ENCODE measurements at regions not wholly inside any gene's neighbourhood (a gene's known extent, or its start where the extent isn't known, plus 50 kb on each side); places are given as distances from the start of the nearest gene placed in this dataset.
A peak's percentile ranks its signal among the peaks of the same experiment; 100 is the strongest.

DNA sequence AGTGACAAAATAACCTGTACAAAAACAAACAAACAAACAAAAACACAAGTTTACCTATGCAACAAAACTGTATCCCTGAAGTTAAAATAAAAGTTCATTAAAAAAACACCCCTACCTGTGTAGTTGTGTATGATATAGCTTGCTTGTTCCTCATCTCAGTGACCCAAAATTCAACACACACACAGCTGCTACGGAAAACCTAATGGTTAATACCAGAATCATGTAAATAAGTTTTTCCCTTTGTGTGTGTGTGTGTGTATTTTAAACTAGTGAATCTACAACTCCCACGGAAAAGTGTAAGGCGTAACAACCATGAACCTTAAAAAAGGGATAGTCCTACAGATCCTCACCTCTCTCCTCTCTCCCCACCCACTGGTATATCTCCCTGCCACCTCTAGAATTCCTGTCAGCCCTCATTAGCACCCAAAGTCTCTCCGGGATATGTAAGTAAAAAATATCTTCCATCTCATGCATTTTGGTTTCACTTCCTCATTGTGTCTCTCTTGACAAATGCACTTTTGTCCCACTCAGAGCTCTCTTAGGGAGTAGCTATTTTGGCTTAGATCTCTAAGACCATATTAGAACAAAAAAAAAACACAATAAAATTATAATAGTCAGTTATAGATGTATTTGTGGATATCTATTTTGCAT, 2236.5 kb downstream of the PCDH9 start:
- Histone ChIP-seq H3K4me2 (ENCODE audit: insufficient read depth, low read length) (no peak overlapping the region), H3K27me3 (ENCODE audit: control insufficient read depth in 2 of 2, insufficient read depth in 2 of 2, low read length in 2 of 2) (no peaks in the 10 kb centered on the region), H4K20me1 (replicated peaks; ENCODE audit: control insufficient read depth, extremely low read depth, insufficient read depth, low read length) (no peaks in the 10 kb centered on the region), H3K4me3 (replicated peaks in 1 of 3; ENCODE audit: insufficient read depth in 1 of 3, low read depth in 1 of 3, low read length in 3 of 3) (no peak overlapping the region), H3K27ac (ENCODE audit: insufficient read depth, low read depth, low read length) (no peak overlapping the region), H3K9me1 (replicated peaks; ENCODE audit: control insufficient read depth, extremely low read depth, insufficient read depth, low read length) (no peaks in the 10 kb centered on the region), H3K4me1 (ENCODE audit: control insufficient read depth, extremely low read depth, insufficient read depth, low read length) (no peaks in the 10 kb centered on the region), H2AFZ (ENCODE audit: low read depth, low read length) (peak overlapping the region; percentile 57), H3K9ac (replicated peaks; ENCODE audit: extremely low read depth, insufficient read depth, low read length) (no peak overlapping the region), H3K9me3 (replicated peaks; ENCODE audit: control insufficient read depth, insufficient read depth, low read length) (no peaks in the 10 kb centered on the region), H3K79me2 (ENCODE audit: control insufficient read depth, insufficient read depth, low read length) (no peaks in the 10 kb centered on the region), H3K36me3 (ENCODE audit: control insufficient read depth in 2 of 2, extremely low read depth in 1 of 2, insufficient read depth in 2 of 2, low read length in 2 of 2) (no peaks in the 10 kb centered on the region)
- intact Hi-C loops (cut with micrococcal nuclease) (no loop called here), dilution Hi-C loops (cut with MboI; ENCODE audit: extremely low pct_ligation_motif_present, low sequenced_read_pairs) (no loop called here)
- ChIA-PET CTCF (interaction anchor here (0.9 kb wide), 1 partner anchor 20 kb away, joined by 3 read pairs; no protein-coding TSS in a partner anchor), POLR2A (no interaction called here)
- no peak for DNase-seq (ENCODE audit: low read depth, low spot score)
- no peak for TF ChIP-seq POLR2A (IDR thresholded peaks at IDR 0.05; ENCODE audit: low read depth, low read length)
- FAIRE-seq: no peak
- BruUV-seq (replicated peaks): no TSS peak

DNA sequence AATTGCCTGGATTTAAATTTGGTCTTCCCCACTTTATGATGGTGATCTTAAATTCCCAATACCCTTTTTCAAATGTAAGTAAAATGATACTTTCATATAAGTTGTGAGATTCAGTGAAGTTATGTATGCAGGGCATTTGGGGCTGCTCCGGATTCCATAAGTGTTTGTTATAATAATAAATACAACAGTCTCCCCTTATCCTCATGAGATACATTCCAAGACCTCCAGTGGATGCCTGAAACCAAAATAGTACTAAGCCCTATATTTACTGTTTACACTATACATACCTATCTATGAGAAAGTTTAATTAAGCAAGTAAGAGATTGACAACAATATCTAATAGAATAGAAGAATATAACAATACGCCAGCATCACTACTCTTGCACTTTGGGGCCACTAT, 2237.8 kb downstream of the PCDH9 start:
- intact Hi-C loops (cut with micrococcal nuclease): no loop called here
- no peaks in the 10 kb centered on the region for H3K9me3 ChIP-seq (replicated peaks; ENCODE audit: control insufficient read depth, insufficient read depth, low read length)
- no peak overlapping the region for H3K4me2 ChIP-seq (ENCODE audit: insufficient read depth, low read length)
- H2AFZ ChIP-seq (ENCODE audit: low read depth, low read length): no peak overlapping the region
- no peaks in the 10 kb centered on the region for H3K9me1 ChIP-seq (replicated peaks; ENCODE audit: control insufficient read depth, extremely low read depth, insufficient read depth, low read length)
- no TSS peak for BruUV-seq (replicated peaks)
- no peak overlapping the region for H3K4me3 ChIP-seq (replicated peaks in 1 of 3; ENCODE audit: insufficient read depth in 1 of 3, low read depth in 1 of 3, low read length in 3 of 3)
- H3K79me2 ChIP-seq (ENCODE audit: control insufficient read depth, insufficient read depth, low read length): no peaks in the 10 kb centered on the region
- no peak overlapping the region for H3K9ac ChIP-seq (replicated peaks; ENCODE audit: extremely low read depth, insufficient read depth, low read length)
- TF ChIP-seq JUN (IDR thresholded peaks at IDR 0.05; ENCODE audit: borderline replicate concordance, insufficient read depth, insufficient read length, low read depth): no peak
- TF ChIP-seq MYC (IDR thresholded peaks at IDR 0.05; ENCODE audit: low read depth, low read length): no peak
- TF ChIP-seq EZH2 (IDR thresholded peaks at IDR 0.05; ENCODE audit: borderline replicate concordance, low read depth, low read length, severe bottlenecking): no peak
- no peak for TF ChIP-seq POLR2AphosphoS5 (IDR thresholded peaks at IDR 0.05; ENCODE audit: insufficient read depth, low read depth, low read length)
- no peak for TF ChIP-seq POLR2A (IDR thresholded peaks at IDR 0.05; ENCODE audit: low read depth, low read length)
- TF ChIP-seq GATA2 (IDR thresholded peaks at IDR 0.05; ENCODE audit: insufficient read depth, insufficient read length, low read depth, low read length): no peak
- no peaks in the 10 kb centered on the region for H3K36me3 ChIP-seq (ENCODE audit: control insufficient read depth in 2 of 2, extremely low read depth in 1 of 2, insufficient read depth in 2 of 2, low read length in 2 of 2)
- no peaks in the 10 kb centered on the region for H4K20me1 ChIP-seq (replicated peaks; ENCODE audit: control insufficient read depth, extremely low read depth, insufficient read depth, low read length)
- dilution Hi-C loops (cut with MboI; ENCODE audit: extremely low pct_ligation_motif_present, low sequenced_read_pairs): no loop called here
- CTCF ChIA-PET: no interaction called here
- no peaks in the 10 kb centered on the region for H3K4me1 ChIP-seq (ENCODE audit: control insufficient read depth, extremely low read depth, insufficient read depth, low read length)
- DNase-seq (ENCODE audit: low read depth, low spot score) (no peak), FAIRE-seq (no peak)
- POLR2A ChIA-PET: no interaction called here
- no peak overlapping the region for H3K27ac ChIP-seq (ENCODE audit: insufficient read depth, low read depth, low read length)
- no peaks in the 10 kb centered on the region for H3K27me3 ChIP-seq (ENCODE audit: control insufficient read depth in 2 of 2, insufficient read depth in 2 of 2, low read length in 2 of 2)

All from endothelial cell of umbilical vein (primary cell).